Colon (tissue), 2 donors: ENCODE measurements at regions not wholly inside any gene's neighbourhood (a gene's known extent, or its start where the extent isn't known, plus 50 kb on each side); places are given as distances from the start of the nearest gene placed in this dataset.

Source experiments
- FAIRE-seq: peaks from 2 replicates; lab custom pipeline; 2012; peaks lifted over from hg19 to GRCh38; lab: Jason Lieb, UNC
- donor health status: control.
- donor health status: control.

DNA sequence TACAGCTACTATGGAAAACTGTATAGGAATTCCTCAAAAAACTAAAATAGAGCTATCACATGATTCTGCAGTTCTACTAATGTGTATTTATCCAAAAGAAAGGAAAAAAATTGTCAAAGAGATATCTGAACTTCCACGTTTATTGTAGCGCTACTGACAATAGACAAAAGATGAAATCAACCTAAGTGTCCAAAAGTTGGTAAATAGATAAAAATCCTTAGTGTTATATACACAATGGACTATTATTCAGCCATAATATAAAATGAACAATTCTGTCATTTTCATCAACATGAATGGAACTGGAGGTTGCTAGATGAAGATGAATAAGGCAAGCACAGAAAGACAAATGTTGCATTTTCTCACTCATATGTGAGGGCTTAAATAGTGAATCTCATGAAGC is 1492.1 kb downstream of the MRPL39 start:
- FAIRE-seq, result no peak

DNA sequence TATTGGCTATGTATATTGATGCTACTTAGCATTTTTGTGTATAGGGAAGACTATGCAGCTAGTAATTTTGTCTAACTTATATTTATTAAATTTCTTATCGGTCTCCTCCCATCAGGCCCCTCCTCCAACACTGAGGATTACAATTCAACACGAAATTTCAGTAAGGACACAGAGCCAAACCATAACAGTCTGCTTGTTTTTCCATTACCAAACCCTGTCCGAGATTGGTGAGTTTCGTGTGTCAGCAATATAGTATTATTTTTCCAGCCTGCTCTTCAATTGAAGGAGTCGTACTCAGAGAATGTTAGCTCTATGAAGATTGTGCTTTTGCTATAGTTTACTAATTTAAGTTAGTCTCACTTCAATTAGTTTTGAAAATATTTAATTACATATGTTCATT is 1495.3 kb downstream of the MRPL39 start:
- no peak for FAIRE-seq

DNA sequence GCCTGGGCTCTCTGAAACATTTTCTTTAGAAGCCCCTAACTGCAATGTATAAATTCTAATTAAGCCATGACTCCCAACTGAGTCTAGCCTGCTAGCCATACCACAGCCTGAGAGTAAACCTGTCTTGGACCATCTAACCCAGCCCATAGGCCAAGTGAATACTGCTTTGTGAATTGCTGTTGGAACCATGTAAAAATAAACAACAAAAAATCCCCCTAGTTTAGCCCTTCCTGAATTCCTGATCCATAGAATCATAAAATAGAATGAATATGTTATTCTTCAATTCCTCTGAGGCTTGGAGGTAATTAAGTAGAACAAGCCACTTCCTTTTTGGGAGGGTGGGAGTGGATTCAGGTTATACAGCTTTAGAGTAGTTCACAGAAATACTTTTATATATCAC is 1496.4 kb downstream of the MRPL39 start:
- FAIRE-seq, result no peak

DNA sequence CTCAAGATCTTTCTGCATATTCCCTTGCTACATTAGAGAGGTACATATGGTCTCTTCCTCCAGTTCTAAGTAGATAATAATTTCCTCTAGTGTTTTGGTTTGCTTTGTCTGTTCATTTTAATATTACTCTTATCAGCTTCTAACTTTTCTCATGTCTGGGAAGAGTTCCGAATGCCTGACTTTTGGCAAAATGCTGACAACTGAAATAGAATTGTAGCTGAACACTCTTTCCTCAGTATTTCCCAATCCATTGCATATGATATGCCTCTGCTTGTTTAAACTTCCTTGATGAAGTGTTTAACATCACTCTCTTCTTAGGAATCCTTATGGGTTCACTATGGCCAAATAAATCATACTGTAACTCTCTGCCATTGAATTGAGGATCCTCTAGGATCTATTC is 1510.1 kb downstream of the MRPL39 start:
- no peak for FAIRE-seq

DNA sequence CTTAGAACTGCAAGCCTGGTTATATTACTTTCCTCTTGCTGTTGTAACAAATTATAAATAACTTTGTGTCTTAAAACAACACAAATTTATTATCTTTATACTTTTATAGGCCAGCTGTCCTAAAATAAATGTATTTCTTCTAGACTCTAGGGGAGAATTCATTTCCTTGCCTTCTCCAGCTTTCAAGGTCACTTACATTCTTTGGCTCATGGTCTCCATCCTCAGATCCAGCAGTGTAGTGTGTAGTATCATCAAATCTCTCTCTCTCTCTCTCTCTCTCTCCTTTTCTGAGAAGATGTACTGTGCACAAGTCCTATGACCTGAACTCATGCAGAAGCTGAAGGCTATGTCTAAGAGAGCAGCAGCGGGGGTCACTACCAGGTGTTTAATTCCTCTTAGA is 1510.6 kb downstream of the MRPL39 start:
- no peak for FAIRE-seq

DNA sequence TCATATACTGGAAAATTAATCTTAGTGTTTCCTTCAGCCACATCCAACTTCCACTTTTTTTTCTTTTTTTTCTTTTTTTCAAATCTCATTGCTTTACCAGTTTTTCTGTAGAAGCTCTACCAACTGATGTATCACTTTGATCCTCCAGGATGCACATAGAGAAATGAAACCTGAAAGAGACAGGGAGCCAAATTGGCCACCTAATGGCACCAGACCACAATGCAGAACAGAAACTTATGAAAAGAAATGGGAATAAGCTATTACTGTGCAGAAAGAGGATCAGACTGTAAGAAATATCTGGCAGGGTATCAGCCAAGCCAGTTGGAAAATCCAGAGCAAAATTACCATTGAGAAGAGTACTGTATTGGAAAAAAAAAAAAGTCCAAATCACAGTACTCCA is 1514.2 kb downstream of the MRPL39 start:
- no peak for FAIRE-seq

DNA sequence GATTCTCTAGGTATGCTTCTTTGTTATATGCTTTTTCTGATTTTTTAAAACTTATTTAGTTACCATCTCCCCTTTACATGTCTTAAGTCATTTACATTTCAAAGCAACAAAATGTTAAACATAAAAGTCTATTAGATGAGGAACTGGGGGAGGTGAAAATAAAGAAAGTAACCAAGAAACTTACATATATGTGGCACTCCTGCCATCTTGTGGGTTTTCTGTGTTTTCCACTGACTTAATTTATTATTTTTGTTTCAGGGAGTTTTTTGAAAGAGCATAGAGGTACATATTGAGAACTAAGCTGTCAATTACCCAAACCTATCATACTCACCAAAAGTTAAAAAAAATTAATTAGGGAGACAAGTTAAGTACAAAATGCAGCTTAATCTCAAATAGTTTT is 1531.1 kb downstream of the MRPL39 start:
- no peak for FAIRE-seq

DNA sequence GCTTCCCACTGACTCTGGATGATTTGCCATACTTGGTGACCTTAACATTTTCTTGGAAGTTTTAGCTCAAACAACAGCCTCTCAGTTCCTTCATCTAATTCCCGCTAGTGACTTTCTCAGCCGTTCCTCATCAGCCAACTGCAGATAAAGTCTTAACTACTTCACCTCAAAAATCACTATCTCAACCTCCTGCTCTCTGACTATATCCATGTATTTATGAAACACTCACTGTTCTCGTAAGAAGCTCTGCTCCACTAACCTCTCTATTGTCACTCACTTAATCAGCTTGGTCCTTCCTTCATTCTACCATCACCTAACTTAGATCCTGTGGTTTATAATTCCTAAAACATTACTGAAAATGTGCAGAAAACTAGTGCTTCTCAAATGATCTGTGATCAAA is 1551.6 kb downstream of the MRPL39 start:
- FAIRE-seq, result no peak

DNA sequence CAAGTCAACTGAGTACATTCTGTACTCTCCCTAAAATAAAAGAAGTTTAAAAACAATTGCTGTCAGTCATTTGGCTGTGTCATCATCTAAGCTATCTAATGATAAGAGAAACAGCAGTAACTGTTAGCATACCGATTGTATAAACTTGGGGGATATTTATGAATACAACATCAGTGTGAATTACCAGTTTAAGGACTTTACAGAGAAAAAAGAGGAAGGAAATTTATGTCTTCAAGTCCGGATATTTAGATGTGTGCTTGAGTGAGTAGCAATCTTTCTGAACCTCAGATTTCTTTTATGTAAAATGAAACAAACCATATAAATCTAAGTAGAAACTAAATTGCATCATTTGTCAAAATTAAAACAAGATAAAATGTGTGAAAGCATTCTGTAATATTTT is 1557.0 kb downstream of the MRPL39 start:
- no peak for FAIRE-seq

DNA sequence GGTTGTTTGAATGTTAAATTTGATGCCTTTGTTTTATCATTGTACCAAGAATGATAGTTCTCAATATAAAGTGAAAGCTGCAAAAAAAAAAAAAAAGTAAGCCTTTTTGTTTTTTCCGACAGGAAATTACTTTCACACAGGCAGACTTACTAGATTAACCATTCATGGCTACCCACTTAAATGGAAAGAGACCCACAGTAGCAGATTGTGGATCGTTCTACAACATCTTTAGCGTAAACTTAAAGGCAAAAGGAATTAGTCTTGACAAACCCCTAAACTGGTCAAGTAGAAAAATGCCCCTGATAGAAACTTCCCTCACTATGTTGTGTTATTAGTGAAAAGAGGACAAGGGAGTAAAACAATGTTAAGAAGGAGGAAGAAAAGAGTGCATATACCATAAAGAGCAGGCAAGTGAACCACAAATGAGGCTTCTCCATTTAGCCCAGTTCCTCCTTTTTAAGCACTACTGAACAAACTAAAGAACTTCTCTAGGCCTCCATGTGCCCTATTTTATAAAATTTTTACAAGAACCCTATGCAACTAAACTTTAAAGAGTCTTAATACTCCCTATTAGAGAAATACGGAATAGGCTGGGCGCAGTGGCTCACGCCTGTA is 1560.3 kb downstream of the MRPL39 start:
- no peak for FAIRE-seq

DNA sequence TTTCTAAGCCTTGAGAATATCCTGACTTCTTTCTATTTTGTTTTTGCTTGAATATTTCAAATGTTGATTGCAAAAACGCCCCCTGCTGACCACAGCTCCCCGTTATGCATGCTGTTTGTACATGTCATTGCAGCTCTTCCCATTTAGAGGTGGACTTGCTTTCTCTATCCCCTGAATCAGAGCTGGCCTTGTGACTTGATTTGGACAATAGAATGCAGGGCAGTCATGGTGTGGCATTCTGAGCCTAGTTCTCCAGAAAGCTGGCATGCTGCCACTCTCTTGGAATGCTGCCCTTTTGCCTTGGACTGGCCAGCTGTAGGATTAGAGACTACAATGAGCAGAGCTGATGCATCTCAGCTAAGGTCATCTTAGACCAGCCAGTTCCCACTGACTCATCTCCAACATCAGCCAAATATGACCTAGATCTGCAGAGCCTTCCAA is 1561.5 kb downstream of the MRPL39 start:
- no peak for FAIRE-seq

DNA sequence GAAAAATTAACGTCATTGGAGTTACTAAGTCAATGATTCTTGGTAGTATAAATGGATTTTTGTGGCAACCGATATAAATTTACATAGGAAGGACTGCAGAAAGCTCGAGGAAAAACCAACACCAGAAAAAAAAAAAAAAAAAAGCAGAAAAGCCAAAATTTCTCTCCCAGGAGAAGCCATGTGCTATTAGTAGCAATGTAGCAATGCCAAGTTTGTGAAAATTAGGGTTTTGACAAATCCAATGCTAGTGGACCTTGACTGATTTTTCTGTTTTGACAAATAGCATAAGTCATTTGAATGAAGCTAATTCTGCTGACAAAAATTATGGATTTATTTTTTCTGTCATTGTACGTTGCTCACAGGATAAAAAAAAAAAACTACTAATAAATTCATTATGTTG is 1561.9 kb downstream of the MRPL39 start:
- FAIRE-seq, result no peak

DNA sequence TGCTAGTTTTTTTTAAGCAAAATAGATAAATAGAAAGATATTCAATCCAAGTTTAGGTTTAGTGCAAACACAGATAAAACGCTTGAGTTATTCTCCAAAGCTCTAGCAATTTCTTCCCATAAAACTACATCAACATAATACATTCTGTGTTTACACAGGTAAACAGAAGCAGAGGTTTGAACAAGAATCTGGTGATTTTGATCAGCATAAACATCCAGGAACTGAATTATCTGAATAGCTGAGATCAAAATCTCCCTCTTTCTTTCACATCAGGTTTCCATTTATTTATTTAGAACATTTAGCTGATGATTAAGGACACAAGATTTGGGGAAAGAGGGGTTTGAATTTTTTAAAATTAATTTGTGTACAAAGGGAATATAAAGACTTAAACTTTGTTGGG is 1564.6 kb downstream of the MRPL39 start:
- no peak for FAIRE-seq

DNA sequence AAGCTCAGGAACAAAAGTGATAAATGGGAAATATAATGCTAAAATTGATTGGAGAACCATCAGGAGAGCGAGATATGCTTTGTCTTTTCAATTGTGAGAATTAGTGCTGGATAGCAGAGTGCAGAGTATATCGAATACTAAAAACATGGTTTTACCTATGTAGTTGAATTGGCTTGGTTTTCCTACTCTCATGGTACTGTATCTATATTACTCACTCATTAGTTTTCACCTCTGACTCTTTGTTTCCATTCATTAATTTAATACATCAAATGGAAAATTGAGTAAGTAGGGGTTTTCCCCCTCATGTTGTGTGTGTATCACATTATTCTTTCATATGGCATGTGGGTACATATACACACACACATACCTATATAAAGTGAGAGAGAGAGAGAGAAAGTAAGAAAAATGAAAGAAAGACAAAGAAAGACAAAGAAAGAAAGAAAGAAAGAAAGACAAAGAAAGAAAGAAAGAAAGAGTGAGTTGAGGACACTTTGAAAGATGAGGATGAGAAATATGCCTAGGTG is 1574.5 kb downstream of the MRPL39 start:
- no peak for FAIRE-seq

DNA sequence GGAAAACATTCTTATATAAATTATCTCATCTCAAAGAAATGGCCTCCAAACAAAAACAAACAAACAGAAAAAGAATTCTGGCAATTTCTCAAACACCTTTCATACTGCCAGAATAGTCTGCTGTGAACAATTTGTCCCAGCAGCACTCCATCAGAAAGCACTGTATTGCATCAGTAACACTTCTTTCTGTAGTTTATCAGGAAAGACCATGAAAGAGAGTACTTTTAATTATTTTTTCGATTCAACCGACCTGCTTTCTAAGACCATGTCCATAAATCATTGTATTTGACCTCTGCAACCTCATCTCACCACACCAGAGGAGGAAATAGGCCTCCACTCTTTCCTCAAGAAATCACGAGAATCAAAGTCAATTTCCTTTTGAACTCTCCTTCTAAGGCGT is 1579.9 kb downstream of the MRPL39 start:
- FAIRE-seq, result no peak

DNA sequence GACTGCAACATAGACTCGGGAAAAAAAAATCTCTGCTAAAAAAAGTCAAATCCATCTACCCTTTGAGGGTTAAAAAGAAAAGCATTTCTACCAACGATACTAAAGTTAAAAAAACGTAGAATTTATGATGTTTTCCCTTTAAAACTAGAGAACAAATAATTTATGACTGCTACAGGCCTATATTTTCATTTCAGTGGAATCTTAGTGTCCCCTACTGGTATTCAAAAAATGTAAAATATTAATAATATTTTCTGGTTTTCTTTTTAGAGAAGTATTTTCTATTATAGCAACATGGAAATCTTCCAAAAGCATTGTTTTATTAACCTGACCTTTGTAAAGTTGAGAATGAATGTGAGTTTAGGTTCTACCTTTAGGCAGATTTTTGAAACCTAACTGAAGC is 1582.2 kb downstream of the MRPL39 start:
- FAIRE-seq, result no peak

DNA sequence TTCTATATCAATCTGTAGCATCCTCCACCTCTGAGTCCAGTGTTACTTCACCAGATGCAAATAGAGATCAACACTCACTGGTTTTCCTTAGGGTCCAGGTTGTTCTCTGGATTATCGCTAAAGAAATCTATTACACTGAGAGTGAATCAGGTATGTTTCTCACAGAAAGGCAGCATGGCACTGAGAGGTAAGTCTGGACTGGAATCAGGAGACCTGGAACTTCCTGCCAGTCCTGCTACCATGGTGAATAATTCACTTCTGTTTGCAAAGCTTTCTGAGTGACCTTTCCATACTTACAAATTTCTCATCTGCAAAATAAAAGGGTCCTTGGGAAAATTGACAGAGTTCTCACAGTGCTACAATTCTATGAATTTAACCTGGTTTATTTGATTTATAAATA is 1583.3 kb downstream of the MRPL39 start:
- FAIRE-seq, result no peak

DNA sequence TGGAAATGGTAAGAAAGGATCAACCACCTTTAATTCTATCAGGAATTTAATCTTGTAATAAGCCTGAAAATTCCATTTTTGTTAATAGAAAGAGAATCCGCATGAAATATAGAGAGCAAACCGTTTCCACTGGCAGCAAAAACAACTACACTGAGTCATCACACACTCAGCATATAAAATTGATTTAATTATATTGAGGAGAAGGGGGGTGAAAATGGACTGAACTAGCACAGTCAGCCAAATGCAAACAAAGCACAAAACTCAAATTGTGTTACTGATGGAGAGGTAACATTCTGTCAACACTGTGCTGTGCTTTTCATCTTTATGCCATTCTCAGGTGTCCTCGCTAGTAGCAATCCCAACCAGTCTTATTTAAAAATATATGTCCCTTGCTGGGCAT is 1583.9 kb downstream of the MRPL39 start:
- no peak for FAIRE-seq

DNA sequence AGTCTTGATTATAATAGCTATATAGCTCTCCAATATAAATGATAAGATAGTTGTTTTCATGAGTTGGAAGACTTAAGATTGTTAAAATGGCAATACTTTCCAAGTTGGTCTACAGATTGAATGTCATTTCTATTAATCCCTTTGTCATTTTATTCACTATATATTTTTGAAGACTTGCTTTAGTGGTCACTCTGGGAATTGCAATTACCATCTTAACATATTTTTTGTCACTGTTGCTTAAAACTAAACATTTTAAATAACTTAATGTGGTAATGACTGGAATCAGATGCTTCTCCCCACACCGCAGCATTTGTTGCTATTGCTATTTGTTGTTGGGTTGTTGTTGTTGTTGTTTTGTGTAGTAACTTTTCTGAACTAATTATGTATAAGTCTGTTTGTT is 1592.9 kb downstream of the MRPL39 start:
- FAIRE-seq, result no peak

DNA sequence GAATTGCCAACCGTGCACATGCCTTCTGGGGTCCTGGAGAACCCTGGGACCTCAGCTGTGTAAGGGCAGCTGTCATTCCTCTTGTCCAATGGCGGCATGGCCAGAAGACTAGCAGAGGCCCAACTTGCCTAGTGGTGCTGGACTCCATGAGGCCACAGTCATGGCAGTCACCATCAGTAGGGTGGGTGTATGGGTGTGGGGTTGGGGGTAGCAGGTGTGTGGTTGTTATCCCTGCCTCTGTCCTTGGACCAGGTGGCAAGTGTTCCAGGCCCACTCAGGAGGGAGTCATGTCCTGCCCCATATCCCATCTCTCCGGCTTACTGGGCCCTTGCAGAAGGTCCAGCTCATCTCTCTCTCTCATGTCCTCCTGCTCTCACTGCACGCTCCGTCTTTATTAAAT is 1596.2 kb downstream of the MRPL39 start:
- no peak for FAIRE-seq

DNA sequence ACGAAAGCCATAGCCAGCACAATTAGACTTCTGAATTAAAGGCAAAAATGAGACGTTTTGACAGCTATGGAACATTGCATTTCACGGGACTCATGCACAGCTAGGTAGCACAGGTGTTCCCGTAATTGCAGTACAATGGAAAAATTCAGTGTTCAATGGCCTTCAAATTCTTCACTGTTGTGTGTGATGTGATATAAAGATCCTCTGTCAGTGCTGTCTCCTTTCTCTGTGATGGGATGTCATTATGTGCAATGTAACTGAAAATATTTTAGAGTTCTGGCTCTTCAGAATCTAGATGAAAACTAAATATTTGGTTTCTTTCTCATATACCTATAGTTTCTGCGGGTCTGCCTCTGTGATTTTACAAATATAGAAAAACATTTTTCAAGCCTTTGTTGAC is 1599.7 kb downstream of the MRPL39 start:
- FAIRE-seq, result no peak

DNA sequence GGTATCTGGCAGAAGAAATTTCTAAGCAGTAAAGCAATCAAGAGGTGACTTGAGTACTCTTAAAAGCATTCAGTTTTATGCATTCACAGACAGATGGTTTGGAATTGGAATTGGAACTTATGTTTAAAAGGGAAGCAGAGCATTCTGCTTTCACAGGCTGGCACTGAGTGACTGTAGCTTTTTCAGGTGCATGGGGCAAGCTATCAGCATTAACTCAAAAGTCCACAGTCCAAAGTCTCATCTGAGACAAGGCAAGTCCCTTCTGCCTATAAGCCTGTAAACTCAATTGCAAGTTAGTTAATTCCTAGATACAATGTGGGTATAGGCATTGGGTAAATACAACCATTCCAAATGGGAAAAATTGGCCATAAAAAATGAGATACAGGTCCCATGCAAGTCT is 1620.3 kb downstream of the MRPL39 start:
- no peak for FAIRE-seq

DNA sequence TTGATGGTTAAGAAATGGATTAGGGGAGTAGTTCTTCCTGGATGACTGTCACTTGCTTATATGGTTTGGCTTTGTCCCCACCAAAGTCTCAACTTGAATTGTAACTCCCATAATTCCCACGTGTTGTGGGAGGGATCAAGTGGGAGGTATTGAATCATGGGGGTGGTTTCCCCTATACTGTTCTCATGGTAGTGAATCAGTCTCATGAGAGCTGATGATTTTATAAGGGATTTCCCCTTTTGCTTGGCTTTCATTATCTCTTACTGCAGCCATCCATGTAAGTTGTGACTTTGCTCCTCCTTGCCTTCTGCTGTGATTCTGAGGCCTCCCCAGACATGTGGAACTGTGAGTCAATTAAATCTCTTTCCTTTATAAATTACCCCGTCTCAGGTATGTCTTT is 1621.1 kb downstream of the MRPL39 start:
- FAIRE-seq, result no peak

DNA sequence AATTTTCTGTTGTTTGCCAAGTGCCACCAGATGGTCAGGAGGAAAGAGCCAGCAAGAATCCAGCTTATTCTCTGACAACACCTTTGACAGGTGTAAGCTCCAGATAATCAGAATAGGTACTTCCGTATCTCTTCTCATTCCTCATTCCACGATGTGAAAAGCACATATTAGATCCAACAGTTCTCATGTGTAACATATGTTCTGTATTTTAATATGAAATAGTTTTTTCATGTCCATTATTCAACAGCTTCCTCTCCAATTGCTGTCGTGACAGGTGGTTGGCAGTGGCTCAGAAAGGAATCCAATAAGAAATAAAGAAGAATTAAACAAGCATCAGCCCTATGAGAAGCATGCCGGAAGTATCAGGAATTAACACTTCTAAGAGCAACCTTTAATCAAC is 1624.7 kb downstream of the MRPL39 start:
- FAIRE-seq, result no peak

DNA sequence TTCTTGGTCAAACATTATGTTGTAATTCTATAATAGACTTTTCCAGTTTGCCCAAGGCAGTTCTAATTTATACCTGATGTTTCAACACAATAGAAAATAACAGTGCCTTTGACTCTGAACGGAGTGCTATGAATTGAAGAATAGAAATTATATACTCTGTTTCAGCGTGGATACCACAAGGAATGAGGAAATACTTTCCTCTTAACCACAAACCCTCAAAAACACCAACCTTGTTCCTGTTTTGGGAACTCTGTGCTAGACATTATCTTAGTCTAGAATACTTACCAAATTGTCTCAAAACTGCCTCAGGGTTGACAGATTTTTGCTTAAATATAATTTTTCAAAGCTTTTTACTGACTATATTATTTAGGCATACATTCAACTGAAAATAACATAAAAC is 1629.3 kb downstream of the MRPL39 start:
- no peak for FAIRE-seq
